Left forelimb (tissue), 1 donor: ENCODE measurements at regions not wholly inside any gene's neighbourhood (a gene's known extent, or its start where the extent isn't known, plus 50 kb on each side); places are given as distances from the start of the nearest gene placed in this dataset.

ENCODE experiments used
- DNase-seq: peaks from one replicate; pipeline ENCODE4 v3.0.0-alpha.2; 2018; ENCODE audit warnings: low spot score

GRCh38 chr20:37455659-37456058 is 65.4 kb upstream of the NNAT start:
- DNase-seq = no peak

- no peak for DNase-seq
Measured at GRCh38 chr20:37456948-37457347, 64.1 kb upstream of the NNAT start.

- DNase-seq = peak; percentile 60
Measured at GRCh38 chr20:37457921-37458320, 63.1 kb upstream of the NNAT start.

GRCh38 chr20:37458761-37459160 is 62.3 kb upstream of the NNAT start:
- no peak for DNase-seq

GRCh38 chr20:37461405-37461804 is 59.6 kb upstream of the NNAT start:
- no peak for DNase-seq

GRCh38 chr20:37463726-37464494 is 57.1 kb upstream of the NNAT start:
- DNase-seq = no peak

GRCh38 chr20:37464611-37465010 is 56.4 kb upstream of the NNAT start:
- DNase-seq = no peak
